H1 (cell line): ENCODE measurements at regions not wholly inside any gene's neighbourhood (a gene's known extent, or its start where the extent isn't known, plus 50 kb on each side); places are given as distances from the start of the nearest gene placed in this dataset.

ENCODE experiments used
- ATF3 ChIP-seq: IDR thresholded peaks from 2 replicates; pipeline ENCODE4 v1.6.1; 2011; ENCODE audit warnings: low read depth, mild to moderate bottlenecking, low read length; ENCODE audit not compliant: insufficient read depth

GRCh38 chr3:144426366-144426765 lies 454.7 kb downstream of the DIPK2A start (continued):
- no peak for TF ChIP-seq ATF3
- TF ChIP-seq, all 59 proteins: peak for 0
